Neural progenitor cell (in vitro differentiated cells): ENCODE measurements at regions not wholly inside any gene's neighbourhood (a gene's known extent, or its start where the extent isn't known, plus 50 kb on each side); places are given as distances from the start of the nearest gene placed in this dataset.
"Not testable (repeated sequence)": the region's sequence is repeated elsewhere in the genome, so short reads cannot be mapped to it uniquely, and the experiment has no call there.

Experiments used
- CTCF ChIP-seq: fragments of 200-600 bp; sonication (generic); IDR thresholded peaks from 2 replicates; pipeline ENCODE4 v1.5.1; 2017; ENCODE audit warnings: antibody characterized with exemption, mild to moderate bottlenecking
- EZH2 ChIP-seq: fragments of 200-600 bp; sonication (generic); IDR thresholded peaks from 2 replicates; pipeline ENCODE4 v1.6.1; 2017; ENCODE audit warnings: antibody characterized with exemption, mild to moderate bottlenecking, moderate library complexity

DNA sequence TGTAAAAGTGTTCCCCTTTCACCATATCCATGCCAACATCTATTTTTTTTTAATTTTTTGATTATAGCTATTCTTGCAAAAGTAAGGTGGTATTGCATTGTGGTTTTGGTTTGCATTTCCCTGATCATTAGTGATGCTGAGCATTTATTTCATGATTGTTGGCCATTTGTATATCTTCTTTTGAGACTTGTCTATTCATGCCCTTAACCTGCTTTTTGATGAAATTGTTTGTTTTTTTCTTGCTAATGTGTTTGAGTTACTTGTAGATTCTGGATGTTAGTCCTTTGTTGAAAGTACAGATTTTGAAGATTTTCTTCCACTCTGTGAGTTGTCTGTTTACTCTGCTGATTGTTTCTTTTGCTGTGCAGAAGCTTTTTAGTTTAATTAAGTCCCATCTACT is 233.1 kb downstream of the RBM26 start:
- not testable (repeated sequence) for TF ChIP-seq EZH2, CTCF
